HG02759 (cell line): ENCODE measurements at regions not wholly inside any gene's neighbourhood (a gene's known extent, or its start where the extent isn't known, plus 50 kb on each side); places are given as distances from the start of the nearest gene placed in this dataset.

ENCODE experiments used
- ATAC-seq: cut with Tn5 transposase; IDR thresholded peaks from one replicate; pipeline ENCODE4 v1.9.1; 2021; ENCODE audit warnings: mild to moderate bottlenecking, moderate library complexity; ENCODE audit not compliant: unreplicated experiment

- no peak for ATAC-seq
Observed at GRCh38 chr13:21757763-21758162, 86.9 kb downstream of the FGF9 start.

- ATAC-seq: no peak
Observed at GRCh38 chr13:21758441-21758840, 87.6 kb downstream of the FGF9 start.

DNA sequence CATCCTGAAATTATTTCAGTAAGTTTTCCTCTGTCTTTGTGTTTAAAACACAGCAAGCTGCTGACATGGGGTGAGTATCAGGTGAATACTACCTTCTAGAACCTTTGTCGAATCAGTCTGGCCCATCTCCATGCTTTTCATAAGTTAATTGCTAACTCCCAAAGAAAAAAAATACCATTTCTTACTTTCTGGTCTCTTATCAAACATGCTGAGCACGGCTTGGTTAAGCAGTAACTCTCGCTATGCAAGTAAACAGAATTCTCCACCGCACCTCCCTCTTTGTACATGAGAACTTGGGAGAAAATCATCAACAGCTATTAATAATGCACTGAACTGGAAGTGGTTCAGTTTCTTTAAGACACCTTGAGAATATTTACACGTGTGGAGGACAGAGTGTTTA is 88.6 kb downstream of the FGF9 start:
- ATAC-seq: no peak

DNA sequence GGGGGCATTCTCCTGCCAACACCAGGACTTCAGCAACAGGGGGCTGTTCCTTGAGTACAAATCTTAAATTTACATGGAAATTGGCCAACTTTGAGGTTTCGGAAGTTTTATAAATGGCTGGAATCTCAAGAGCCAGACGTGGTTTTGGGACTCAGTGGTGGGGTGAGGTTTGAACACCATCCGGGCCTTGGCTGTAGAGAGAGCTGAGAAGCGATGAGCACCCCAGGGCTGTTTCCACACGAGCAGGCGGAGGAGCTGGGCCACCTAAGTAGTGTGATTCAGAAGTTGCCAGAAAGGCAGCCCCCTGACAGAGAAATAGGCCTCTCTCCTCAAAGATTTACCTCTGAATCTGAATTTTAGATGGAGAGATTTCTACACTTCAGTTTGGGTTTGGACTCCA is 89.0 kb downstream of the FGF9 start:
- ATAC-seq: no peak

- ATAC-seq: no peak
Observed at GRCh38 chr13:21761770-21762169, 90.9 kb downstream of the FGF9 start.

DNA sequence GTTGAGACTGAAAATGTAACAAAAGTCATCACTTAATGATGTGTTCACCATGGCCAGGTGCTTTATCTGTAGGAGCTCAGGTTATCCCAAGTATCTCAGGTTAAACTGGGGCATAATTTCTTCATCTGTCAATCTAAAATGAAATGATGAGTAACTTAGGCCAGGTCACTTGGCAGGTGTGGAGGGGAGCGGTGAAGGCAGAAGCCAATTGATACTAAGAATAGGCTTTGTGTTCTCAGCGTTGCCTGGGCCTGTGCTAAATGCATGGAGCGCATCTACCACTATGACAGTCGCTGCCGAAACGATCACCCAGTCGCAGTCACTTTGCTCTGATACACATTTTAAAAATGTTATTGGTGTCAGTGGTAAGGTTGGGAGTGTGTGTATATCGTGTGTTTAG is 91.6 kb downstream of the FGF9 start:
- ATAC-seq: no peak

DNA sequence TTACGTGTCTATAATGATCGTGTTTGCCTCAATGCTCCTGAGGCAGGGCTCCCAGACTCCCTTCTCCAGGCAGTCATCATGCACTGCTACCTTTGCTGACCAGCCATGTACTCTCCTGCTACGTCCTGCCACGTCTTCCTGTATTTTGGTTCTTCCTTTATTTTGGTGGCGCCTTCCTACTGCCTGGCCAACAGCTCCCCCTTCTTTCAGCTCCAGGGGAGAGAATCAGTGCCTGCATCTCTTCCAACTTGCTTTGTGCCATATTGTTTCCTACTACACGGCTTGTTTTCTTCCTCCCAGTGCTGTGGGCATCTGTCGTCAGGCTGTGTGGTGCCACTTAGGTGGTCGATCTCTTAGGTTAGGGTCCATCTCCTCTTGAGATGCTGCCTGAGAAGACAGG is 96.2 kb downstream of the FGF9 start:
- ATAC-seq: no peak

DNA sequence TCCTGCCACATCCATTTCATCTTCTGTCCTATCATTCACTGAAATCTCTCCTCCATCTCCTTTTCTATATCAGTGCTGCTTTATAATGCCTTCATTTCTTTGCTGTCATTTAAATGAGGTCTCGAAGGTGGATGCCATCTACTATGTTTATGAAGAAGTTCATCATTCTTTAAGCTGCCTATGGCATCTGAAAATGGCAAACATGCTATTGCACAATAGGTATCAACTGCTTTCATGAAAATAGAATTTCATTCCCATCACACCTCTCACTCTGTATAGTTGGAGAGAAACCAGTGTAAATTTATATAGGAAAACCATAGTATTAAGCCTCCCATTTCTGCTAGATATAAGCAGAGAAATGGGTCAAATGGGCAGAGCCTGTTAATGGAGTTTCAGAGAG is 100.2 kb downstream of the FGF9 start:
- ATAC-seq: no peak

DNA sequence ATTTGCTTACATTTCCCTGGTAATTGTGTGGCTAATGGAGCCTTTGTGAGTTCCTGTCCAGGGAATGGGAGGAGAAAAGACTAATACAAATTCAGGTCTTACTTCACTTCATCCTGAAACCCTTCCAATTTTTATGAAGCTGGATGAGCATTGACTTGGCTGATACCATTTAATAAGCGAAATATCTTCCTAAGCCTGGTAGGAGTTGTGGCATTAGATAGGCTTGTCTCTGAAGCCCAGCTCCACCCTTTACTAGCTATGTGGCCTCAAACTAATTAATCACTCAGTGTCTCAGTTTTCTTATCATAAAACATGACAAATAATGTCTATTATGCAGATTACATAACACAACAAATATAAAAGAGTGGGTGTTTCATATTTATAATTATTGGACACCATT is 106.3 kb downstream of the FGF9 start:
- no peak for ATAC-seq

DNA sequence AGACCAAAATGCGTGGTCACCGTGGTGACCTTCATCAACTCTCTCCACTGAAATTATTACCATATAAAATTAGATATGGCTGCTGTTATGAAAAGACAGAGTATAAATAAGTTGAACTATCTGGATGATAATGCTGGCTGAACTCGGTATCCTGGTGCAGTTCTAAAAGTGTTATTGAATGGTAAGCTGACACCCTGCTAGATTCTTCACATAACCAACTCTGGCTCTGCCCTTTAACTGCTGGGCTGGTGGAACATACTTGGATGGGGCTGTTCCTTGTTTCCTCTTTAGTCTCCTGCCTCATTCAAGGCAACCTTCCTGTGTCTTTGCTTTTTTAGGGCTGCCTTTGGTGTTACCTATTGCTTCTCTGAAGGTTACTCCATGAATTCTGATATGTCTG is 106.9 kb downstream of the FGF9 start:
- ATAC-seq: no peak

GRCh38 chr13:21782736-21783135 is 111.9 kb downstream of the FGF9 start:
- ATAC-seq: no peak

DNA sequence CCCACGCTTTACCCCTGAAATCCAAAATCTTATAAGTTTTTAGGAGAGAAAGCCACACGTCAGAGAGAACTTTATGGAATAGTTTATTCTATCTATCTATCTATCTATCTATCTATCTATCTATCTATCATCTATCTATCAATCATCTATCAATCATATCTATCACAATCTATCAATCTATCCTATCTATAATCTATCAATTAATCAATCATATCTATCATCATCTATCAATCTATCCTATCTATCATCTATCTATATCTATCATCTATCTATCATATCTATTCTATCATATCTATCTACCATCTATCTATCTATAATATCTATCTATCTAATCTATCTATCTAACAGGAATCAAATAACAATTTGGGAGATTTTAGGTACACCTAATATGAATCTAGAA is 115.1 kb downstream of the FGF9 start:
- no peak for ATAC-seq

- ATAC-seq: no peak
Observed at GRCh38 chr13:21796066-21796465, 125.2 kb downstream of the FGF9 start.

- no peak for ATAC-seq
Observed at GRCh38 chr13:21796775-21797514, 126.1 kb downstream of the FGF9 start.

GRCh38 chr13:21797736-21798135 is 126.9 kb downstream of the FGF9 start:
- ATAC-seq: no peak

GRCh38 chr13:21798181-21798580 is 127.3 kb downstream of the FGF9 start:
- ATAC-seq: no peak

DNA sequence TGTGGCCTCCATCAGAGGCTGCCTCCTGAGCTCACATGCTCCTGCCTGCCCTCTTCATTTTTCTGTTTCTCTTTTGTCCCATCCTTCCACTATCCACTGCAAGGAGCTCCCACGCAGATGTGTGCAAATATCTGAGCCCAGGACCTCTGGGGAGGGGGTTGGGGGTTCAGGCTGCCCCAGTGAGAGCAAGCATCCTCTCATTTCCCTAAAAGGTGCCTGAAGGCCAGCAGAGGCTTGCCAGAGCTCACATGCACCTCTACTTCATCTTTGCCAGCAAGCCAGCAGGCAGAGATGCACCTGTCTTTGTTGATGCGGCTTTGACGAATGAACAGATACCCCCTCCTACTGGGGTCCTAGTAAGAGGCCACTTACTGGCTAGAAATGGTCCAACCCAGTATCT is 128.8 kb downstream of the FGF9 start:
- ATAC-seq: no peak

DNA sequence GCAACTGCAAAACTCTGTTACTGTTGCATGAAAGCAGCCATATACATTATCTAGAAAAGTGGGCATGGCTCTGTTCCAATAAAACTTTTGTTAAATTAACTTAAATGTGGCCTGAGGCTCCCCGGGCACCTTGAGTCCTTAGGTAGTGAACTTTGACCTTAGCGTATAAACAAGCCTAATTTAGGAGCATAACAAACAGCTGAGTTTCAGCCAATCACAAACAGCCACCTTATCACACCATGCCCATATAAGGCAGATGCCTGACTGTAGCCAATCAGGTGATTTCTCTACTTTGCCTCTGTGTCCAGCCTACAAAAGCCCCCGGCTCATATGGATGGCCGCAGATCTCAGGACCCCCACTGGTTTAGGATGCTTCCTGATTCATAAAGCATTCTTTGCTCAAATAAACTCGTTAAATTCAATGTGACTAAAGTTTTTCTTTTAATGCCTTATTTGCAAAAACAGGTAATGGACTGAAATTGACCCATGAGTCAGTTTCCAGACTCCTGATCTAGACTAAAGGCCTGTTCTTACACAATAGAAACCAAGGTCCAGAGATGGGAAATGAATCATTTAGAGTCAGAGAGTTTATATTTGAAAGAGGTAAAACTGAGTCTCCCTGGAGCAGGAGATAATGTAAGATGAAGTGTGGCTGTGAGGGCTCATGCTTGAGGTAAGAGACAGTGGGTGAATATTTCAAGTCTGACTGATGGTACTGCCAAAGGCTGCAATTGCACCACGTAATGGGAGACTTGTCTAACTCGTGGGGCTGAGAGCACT is 130.2 kb downstream of the FGF9 start:
- ATAC-seq: no peak

- no peak for ATAC-seq
Observed at GRCh38 chr13:21805733-21806132, 134.9 kb downstream of the FGF9 start.

DNA sequence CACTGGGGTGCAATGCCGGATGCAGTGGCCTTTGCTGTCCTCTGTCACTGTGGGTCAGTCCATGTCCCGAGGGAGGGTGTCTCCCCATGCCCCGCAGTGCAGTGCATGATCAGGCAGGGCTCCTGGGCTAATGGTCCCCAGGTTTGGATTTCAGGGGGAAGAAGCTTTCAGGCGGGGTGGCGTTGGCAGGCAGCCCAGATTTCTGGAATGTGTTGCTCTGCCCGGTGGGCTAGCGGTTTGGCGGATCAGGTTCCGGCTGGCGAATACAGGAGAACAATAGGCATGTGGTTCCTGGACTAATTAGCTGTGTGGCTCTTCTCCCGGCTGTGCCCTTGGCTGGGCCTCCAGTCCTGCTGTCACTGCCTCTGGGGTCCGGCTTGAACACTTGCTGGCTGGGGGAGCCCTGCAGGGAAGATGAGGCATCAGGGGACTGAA is 141.3 kb downstream of the FGF9 start:
- ATAC-seq: no peak

GRCh38 chr13:21813110-21813509 is 142.2 kb downstream of the FGF9 start:
- ATAC-seq: no peak

- no peak for ATAC-seq
Observed at GRCh38 chr13:21813844-21814243, 143.0 kb downstream of the FGF9 start.
